T-helper 17 cell (primary cell): ENCODE measurements at regions not wholly inside any gene's neighbourhood (a gene's known extent, or its start where the extent isn't known, plus 50 kb on each side); places are given as distances from the start of the nearest gene placed in this dataset.
"Not testable (repeated sequence)": the region's sequence is repeated elsewhere in the genome, so short reads cannot be mapped to it uniquely, and the experiment has no call there.

Experiments used
- ATAC-seq: fragments of 150-1000 bp; cut with Tn5 transposase; 2 replicates; pipeline ENCODE4 v1.10.0; 2021; ENCODE audit warnings: mild to moderate bottlenecking, moderate library complexity
- DNase-seq, 3 donors: peaks; one replicate each; pipeline versions ENCODE4 v3.0.0 to v3.0.0-alpha.2; 2020 to 2021
- H3K9me3 ChIP-seq: one replicate; pipeline ENCODE4 v1.7.0; 2013; ENCODE audit warnings: low read length, mild to moderate bottlenecking; ENCODE audit not compliant: control insufficient read depth, poor library complexity, severe bottlenecking
- H3K27ac Mint-ChIP-seq: one replicate; pipeline ENCODE4 v1.8.0; 2022; ENCODE audit warnings: mild to moderate bottlenecking, moderate library complexity, mixed read lengths
- H3K27me3 Mint-ChIP-seq: one replicate; pipeline ENCODE4 v1.8.0; 2022; ENCODE audit warnings: mixed read lengths
- H3K36me3 Mint-ChIP-seq: one replicate; pipeline ENCODE4 v1.8.0; 2022; ENCODE audit warnings: low read depth, mixed read lengths
- H3K4me1 Mint-ChIP-seq: one replicate; pipeline ENCODE4 v1.8.0; 2022; ENCODE audit warnings: mild to moderate bottlenecking, mixed read lengths
- H3K4me3 Mint-ChIP-seq: one replicate; pipeline ENCODE4 v1.8.0; 2022; ENCODE audit warnings: mild to moderate bottlenecking, moderate library complexity, mixed read lengths

DNA sequence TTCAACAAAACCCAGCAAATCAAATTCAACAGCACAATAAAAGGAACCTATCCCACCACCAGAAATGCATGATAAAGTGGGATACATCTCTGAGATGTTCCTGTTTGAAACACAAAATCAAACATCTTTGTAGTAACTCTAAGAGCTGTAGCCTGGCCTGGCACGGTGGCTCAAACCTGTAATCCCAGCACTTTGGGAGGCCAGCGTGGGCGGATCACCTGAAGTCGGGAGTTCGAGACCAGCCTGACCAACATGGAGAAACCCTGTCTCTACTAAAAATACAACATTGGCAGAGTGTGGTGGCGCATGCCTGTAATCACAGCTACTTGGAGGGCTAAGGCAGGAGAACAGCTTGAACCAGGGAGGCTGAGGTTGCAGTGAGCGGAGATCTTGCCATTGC lies 202.8 kb upstream of the POTEB2 start:
- H3K4me1 Mint-ChIP-seq, ATAC-seq, DNase-seq, H3K36me3 Mint-ChIP-seq, H3K27ac Mint-ChIP-seq, H3K27me3 Mint-ChIP-seq, H3K9me3 ChIP-seq, H3K4me3 Mint-ChIP-seq: not testable (repeated sequence)

DNA sequence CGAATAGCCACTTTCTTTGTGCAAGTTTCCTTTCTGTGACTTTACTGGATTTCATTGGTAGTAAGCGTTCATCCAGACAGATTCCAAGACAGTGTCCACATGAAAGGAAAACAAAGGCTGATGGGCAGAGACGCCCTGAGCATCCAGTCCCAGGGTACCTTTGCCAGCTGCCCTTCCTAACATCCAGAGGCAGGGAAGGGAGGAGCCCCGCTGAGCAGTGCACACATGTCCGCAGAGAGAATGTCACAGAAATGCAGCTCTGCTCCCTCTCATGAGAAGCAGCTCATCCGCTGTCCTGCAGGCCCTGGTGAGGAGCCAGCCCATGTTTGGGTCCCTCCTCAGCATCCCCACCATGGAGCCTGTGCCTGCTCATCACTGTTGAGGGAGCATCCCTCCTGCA lies 197.4 kb upstream of the POTEB2 start:
- H3K27ac Mint-ChIP-seq, H3K9me3 ChIP-seq, ATAC-seq, H3K27me3 Mint-ChIP-seq, H3K4me1 Mint-ChIP-seq, DNase-seq, H3K36me3 Mint-ChIP-seq, H3K4me3 Mint-ChIP-seq: not testable (repeated sequence)

DNA sequence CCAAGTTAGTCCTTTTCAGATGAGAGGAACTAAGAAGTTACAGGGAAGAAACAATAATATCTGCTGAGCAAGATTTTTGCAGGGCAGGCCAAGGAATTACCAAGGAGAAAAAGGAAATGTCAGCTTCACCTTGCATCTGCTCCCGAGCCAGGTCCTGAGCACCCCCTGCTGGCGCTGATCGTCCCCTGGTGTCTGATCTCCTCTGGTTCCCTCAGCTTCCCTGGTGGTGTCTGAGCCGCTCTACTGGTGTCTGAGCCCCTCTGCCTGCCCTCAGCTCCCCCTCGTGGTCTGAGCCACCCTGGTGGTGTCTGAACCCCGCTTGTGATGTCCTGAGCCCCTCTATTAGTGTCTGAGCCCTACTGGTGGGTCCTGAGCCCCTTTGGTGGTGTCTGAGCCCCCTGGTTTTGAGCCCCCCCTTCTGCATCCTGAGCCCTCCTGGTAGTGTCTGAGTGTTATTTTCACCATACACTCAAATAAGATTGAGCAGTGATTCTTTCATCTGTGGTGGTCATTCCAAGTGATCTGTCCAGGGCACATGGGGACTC lies 196.6 kb upstream of the POTEB2 start:
- not testable (repeated sequence) for H3K9me3 ChIP-seq, H3K27ac Mint-ChIP-seq, H3K4me3 Mint-ChIP-seq, DNase-seq, H3K4me1 Mint-ChIP-seq, H3K27me3 Mint-ChIP-seq, ATAC-seq, H3K36me3 Mint-ChIP-seq

DNA sequence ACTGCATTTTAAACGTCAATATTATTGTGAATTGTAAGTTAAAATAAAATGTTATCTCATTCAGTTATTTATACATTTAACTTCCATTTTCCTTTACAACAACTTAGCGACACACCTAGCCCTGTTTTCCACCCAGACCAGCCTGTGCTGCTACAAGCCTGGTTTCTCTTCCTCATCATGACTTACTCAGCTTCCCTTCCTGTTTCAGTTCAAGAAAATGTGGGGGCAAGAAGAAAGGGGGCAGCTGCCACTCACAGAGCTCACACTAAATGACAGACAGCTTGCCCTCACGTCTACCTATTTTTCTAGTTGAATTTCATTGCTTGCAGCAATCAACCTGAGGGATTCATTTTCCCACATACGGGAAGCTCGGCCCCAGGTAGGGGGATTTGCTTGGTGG lies 185.8 kb upstream of the POTEB2 start:
- ATAC-seq, H3K27ac Mint-ChIP-seq, H3K9me3 ChIP-seq, DNase-seq, H3K4me3 Mint-ChIP-seq, H3K4me1 Mint-ChIP-seq, H3K27me3 Mint-ChIP-seq, H3K36me3 Mint-ChIP-seq: not testable (repeated sequence)

DNA sequence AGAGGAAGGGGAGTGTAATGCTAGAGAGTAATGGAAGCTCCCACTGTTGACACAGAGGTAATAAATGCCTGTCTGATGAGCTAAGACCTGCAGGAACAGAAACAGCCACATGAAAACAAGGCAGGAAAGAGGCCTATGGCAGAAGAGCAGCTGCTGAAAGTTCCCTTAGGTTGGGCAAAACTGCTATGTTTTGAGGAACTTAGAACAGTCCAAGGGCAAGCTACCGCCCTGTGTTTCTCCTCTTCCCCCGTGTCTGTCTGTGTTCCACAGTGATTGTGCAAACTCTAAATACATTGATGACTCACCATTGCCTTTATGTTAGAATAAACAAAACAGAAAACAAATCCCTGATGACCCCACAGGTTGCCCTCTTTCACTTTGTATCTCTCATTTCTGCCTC lies 165.6 kb upstream of the POTEB2 start:
- H3K4me1 Mint-ChIP-seq, H3K36me3 Mint-ChIP-seq, H3K27me3 Mint-ChIP-seq, DNase-seq, H3K9me3 ChIP-seq, H3K4me3 Mint-ChIP-seq, H3K27ac Mint-ChIP-seq: not testable (repeated sequence)
- ATAC-seq, result peak; percentile 27

DNA sequence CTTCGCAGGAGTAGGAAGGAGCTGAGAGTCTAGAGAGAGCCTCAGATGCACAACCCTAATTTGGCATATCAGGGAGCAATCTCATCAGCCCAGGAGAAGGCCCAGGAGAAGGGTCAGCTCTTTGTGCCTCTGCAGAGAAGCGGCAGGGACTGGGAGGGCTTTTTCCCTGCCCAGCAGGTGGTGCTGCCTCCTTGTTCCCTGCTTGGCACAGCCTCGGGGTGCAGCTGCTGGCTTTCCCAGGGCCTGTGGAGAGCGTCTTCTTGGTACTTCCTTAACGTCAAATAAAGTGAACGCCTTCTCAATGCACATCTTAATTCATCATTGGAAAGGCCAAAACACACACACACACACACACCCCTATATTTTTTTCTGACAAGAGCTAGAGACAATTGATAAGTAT lies 162.9 kb upstream of the POTEB2 start:
- H3K36me3 Mint-ChIP-seq, H3K9me3 ChIP-seq, DNase-seq, H3K27ac Mint-ChIP-seq, H3K4me3 Mint-ChIP-seq, ATAC-seq, H3K27me3 Mint-ChIP-seq, H3K4me1 Mint-ChIP-seq: not testable (repeated sequence)

DNA sequence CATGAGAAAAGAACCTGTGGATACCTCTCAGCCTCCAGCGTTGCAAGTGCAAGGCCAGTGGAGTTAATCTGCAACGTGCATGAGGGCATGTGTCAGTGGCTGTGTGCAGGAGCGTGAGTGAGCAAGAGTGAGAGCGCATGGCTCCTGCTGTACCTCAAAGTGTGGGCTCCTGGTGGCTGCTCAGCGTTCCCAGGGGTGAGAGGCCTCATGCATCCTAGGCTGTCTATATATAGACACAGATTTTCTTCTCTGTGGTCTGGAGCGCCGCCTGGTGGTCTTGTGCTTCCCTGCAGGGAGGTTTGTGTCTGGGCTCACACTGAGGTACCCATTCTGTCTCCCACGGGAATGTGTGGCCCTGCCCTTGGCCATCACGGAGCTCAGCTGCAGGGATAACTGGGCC lies 161.8 kb upstream of the POTEB2 start:
- H3K27ac Mint-ChIP-seq, DNase-seq, H3K27me3 Mint-ChIP-seq, H3K4me1 Mint-ChIP-seq, H3K9me3 ChIP-seq, H3K36me3 Mint-ChIP-seq, H3K4me3 Mint-ChIP-seq: not testable (repeated sequence)
- ATAC-seq, result peak; percentile 20

DNA sequence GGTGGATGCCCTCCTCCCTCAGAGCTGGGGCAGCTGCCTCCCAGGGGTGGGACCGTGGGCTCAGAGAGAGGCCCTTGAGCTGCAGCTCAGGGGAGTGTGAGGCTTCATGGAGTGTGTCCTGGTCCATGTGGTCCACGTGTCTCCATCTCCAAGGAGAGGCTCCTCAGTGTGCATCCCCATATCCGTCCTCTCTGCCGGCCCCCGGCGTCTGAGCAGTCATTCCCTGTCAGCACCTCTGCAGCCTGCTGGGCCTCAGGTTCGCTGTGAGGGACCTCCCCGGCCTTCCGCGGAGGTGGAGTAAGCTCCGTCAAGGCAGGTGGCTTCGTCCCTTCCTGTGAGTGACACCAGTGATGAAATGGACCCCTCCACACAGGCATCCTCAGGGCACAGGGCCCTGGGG lies 160.7 kb upstream of the POTEB2 start:
- H3K9me3 ChIP-seq, H3K4me1 Mint-ChIP-seq, H3K36me3 Mint-ChIP-seq, ATAC-seq, H3K27ac Mint-ChIP-seq, DNase-seq, H3K4me3 Mint-ChIP-seq, H3K27me3 Mint-ChIP-seq: not testable (repeated sequence)

DNA sequence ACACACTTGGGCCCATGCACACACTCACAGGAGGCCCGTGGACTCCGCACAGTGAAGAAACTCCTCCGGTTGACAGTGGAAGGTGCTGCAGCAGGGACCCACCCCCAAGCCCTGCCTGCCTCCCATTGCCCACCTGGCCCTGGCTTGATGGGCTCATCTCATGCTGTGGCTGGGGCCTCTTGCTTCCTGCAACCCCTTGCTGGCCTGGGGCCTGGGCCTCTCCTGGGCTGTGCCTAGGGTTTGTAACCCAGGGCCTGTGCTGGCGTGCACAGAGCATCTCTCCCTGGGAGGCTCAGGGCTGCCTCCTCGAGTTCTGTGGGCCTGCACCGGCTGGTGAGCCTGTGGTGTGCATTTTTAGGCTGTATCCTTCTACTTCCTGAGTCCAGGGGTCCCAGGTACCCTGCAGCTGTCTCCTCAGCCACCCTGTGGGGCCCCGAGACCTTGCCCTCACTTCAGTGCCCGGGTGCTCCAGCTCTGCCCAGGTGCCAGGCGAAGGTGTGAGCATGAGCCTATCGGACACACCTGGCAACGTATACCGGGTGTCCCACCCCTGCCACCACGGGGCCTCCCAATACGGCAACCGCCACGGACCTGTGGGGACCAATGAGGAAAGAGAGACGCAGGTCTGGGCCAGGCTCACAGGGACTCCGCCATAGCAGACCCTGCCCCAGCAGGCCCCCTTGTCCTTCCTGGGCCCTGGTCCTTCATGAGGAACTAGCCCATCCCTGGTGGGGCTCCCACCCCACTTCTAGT lies 158.3 kb upstream of the POTEB2 start:
- not testable (repeated sequence) for H3K27ac Mint-ChIP-seq, H3K4me1 Mint-ChIP-seq, ATAC-seq, DNase-seq, H3K27me3 Mint-ChIP-seq, H3K4me3 Mint-ChIP-seq, H3K9me3 ChIP-seq, H3K36me3 Mint-ChIP-seq

DNA sequence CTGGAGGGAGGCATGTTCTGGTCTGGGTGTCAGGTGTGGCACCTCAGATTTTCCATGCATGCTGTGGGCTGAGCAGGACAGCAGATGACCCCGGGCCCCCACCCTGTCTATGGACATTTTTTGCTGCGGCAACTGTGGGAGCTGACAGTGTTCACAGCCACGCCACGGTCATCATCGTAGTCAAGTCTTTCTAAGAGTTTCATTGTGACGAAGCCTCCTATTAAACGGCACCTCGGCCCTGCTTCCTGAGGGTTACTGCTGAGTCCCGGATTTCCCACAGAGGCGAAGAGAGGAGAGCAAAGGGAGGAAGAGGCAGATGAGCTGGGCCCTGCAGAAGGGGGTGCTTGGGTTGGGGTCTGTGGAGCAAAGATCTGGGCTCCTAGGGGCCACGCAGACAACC lies 152.1 kb upstream of the POTEB2 start:
- ATAC-seq, H3K36me3 Mint-ChIP-seq, H3K9me3 ChIP-seq, H3K4me3 Mint-ChIP-seq, H3K27ac Mint-ChIP-seq, DNase-seq, H3K4me1 Mint-ChIP-seq, H3K27me3 Mint-ChIP-seq: not testable (repeated sequence)

DNA sequence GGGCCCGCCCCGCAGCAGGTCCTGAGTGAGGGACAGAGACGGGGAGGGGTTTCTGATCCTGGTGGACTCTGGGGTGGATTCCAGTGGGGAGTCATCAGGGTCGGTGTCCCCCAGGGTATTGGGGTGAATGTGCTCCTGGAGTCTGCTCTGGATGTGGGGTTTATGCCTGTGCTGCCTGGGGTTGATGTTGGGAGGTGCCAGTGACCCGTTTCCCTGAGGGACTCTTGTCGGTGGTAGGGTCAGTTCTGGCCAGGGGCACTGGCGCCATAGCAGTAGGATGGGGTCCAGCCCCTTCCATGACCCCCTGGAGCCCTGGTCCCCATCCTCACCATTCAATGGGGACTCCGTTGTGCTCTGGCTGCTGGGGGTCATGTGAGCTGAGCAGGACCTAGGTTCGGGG lies 151.2 kb upstream of the POTEB2 start:
- not testable (repeated sequence) for H3K4me1 Mint-ChIP-seq, DNase-seq, H3K9me3 ChIP-seq, H3K27me3 Mint-ChIP-seq, H3K4me3 Mint-ChIP-seq, H3K27ac Mint-ChIP-seq, ATAC-seq, H3K36me3 Mint-ChIP-seq

DNA sequence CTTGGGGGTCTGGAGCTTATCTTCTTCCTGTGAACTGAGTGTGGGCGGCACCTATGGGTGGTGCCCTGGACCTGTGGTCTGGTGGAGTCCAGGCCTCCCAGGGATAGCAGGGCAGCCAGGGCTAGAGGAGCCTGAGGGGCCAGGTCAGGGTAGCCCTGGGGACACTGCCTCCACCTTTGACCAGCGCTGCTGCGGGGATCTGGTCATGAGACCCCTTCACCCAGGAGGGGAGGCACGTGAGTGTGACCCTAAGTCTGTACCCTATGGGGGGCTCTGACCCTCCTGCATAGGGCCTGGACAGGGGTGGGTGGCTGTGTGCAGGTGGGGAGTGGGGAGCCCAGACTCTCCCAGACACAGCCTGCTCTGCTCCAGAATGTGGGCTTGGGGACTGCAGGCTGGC lies 150.5 kb upstream of the POTEB2 start:
- not testable (repeated sequence) for H3K36me3 Mint-ChIP-seq, H3K9me3 ChIP-seq, H3K27ac Mint-ChIP-seq, H3K4me1 Mint-ChIP-seq, H3K4me3 Mint-ChIP-seq, ATAC-seq, DNase-seq, H3K27me3 Mint-ChIP-seq

DNA sequence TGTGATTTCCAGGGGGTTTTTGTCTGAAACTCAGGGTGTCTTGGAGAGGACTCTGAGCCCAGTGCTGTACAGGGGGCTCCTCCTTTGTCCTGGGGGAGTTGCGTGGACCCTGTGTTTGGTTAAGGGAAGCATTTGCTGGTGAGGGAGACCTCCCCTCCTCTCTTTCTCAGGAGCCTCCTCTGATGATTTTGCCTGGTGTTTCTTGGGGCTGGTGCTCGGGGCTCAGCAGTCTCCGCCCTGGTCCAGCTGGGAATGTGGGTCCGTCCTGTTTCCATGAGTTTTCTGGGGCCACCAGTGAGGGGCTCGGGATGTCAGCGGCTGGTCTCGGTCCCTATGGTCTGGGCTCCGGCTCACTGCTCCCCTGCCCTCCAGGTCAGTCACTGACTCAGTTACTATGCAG lies 149.1 kb upstream of the POTEB2 start:
- H3K27ac Mint-ChIP-seq, H3K36me3 Mint-ChIP-seq, DNase-seq, H3K4me1 Mint-ChIP-seq, ATAC-seq, H3K27me3 Mint-ChIP-seq, H3K4me3 Mint-ChIP-seq, H3K9me3 ChIP-seq: not testable (repeated sequence)

DNA sequence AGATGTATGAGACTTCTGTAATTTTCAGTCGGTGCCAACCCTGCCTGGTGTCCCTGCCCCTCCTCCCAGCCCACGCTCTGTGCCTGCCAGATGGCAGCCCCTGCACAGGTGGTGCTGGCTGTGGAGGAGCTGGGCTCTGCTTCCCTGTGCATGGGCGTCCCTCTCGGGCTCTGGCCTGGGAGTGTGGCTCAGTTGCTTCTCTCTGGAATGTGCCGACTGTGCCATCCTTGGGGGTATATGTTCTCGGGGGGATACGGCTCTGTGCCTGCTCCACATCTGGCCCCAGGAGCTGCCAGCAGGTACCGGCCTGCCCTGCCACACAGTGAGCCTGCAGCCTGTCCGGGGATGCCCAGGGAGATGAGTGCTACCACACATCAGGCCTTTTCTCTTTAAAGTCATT lies 147.2 kb upstream of the POTEB2 start:
- not testable (repeated sequence) for DNase-seq, H3K27ac Mint-ChIP-seq, H3K27me3 Mint-ChIP-seq, ATAC-seq, H3K36me3 Mint-ChIP-seq, H3K9me3 ChIP-seq, H3K4me1 Mint-ChIP-seq, H3K4me3 Mint-ChIP-seq
